H9 (cell line): ENCODE measurements at regions not wholly inside any gene's neighbourhood (a gene's known extent, or its start where the extent isn't known, plus 50 kb on each side); places are given as distances from the start of the nearest gene placed in this dataset.

Experiments used
- DNase-seq: peaks from one replicate; pipeline ENCODE4 v3.0.0-alpha.2; 2017
- H2AFZ ChIP-seq: one replicate; pipeline ENCODE4 v1.6.1; 2013; ENCODE audit warnings: mild to moderate bottlenecking, low read length, control low read depth, moderate library complexity
- H2AK5ac ChIP-seq: 2 replicates; pipeline ENCODE4 v1.6.1; 2013; ENCODE audit warnings: low read length, control low read depth, mixed read lengths; ENCODE audit not compliant: insufficient read length
- H2BK120ac ChIP-seq: one replicate; pipeline ENCODE4 v1.6.1; 2013; ENCODE audit warnings: low read depth, mild to moderate bottlenecking, low read length, control low read depth, inconsistent platforms; ENCODE audit not compliant: poor library complexity, severe bottlenecking
- H2BK12ac ChIP-seq: 2 replicates; pipeline ENCODE4 v1.6.1; 2013; ENCODE audit warnings: low read length, control low read depth, mixed read lengths, low read depth; ENCODE audit not compliant: insufficient read length
- H2BK15ac ChIP-seq: 2 replicates; pipeline ENCODE4 v1.6.1; 2013; ENCODE audit warnings: low read depth, low read length, control low read depth
- H2BK20ac ChIP-seq: one replicate; pipeline ENCODE4 v1.6.1; 2013; ENCODE audit warnings: low read depth, mild to moderate bottlenecking, low read length, control low read depth, inconsistent platforms; ENCODE audit not compliant: poor library complexity, severe bottlenecking
- H2BK5ac ChIP-seq: 2 replicates; pipeline ENCODE4 v1.6.1; 2013; ENCODE audit warnings: low read length, control low read depth, mixed read lengths; ENCODE audit not compliant: insufficient read length
- H3K14ac ChIP-seq: 2 replicates; pipeline ENCODE4 v1.6.1; 2013; ENCODE audit warnings: low read length, control low read depth; ENCODE audit not compliant: insufficient read depth
- H3K18ac ChIP-seq: 2 replicates; pipeline ENCODE4 v1.6.1; 2013; ENCODE audit warnings: low read depth, mild to moderate bottlenecking, mixed read lengths, low read length, control low read depth; ENCODE audit not compliant: insufficient read length
- H3K23ac ChIP-seq: 2 replicates; pipeline ENCODE4 v1.6.1; 2013; ENCODE audit warnings: low read length, control low read depth, mixed read lengths, low read depth; ENCODE audit not compliant: insufficient read length
- H3K23me2 ChIP-seq: 2 replicates; pipeline ENCODE4 v1.6.1; 2013; ENCODE audit warnings: low read depth, mild to moderate bottlenecking, mixed read lengths, low read length, control low read depth; ENCODE audit not compliant: insufficient read length, poor library complexity, severe bottlenecking
- H3K27ac ChIP-seq: 2 replicates; pipeline ENCODE4 v1.5.1; 2013; ENCODE audit warnings: low read length, control low read depth, mixed read lengths, low read depth; ENCODE audit not compliant: insufficient read length
- H3K27me3 ChIP-seq: 2 replicates; pipeline ENCODE4 v1.6.1; 2013; ENCODE audit warnings: low read length, control low read depth, inconsistent platforms; ENCODE audit not compliant: insufficient read depth
- H3K4ac ChIP-seq: 2 replicates; pipeline ENCODE4 v1.6.1; 2013; ENCODE audit warnings: low read depth, mild to moderate bottlenecking, control low read depth, inconsistent platforms, low read length, moderate library complexity
- H3K4me1 ChIP-seq: 2 replicates; pipeline ENCODE4 v1.6.1; 2013; ENCODE audit warnings: low read length, control low read depth, inconsistent platforms; ENCODE audit not compliant: insufficient read depth
- H3K4me2 ChIP-seq: 2 replicates; pipeline ENCODE4 v1.6.1; 2013; ENCODE audit warnings: low read length, control low read depth, mixed read lengths; ENCODE audit not compliant: insufficient read length, insufficient read depth
- H3K56ac ChIP-seq: 2 replicates; pipeline ENCODE4 v1.6.1; 2013; ENCODE audit warnings: low read depth, mild to moderate bottlenecking, mixed read lengths, low read length, control low read depth; ENCODE audit not compliant: insufficient read length
- H3K79me1 ChIP-seq: 2 replicates; pipeline ENCODE4 v1.6.1; 2013; ENCODE audit warnings: low read depth, mild to moderate bottlenecking, moderate library complexity, low read length, control low read depth, inconsistent platforms; ENCODE audit not compliant: insufficient read depth, poor library complexity, severe bottlenecking
- H3K79me2 ChIP-seq: 2 replicates; pipeline ENCODE4 v1.6.1; 2013; ENCODE audit warnings: low read length, control low read depth, inconsistent platforms; ENCODE audit not compliant: insufficient read depth
- H3K9ac ChIP-seq: 2 replicates; pipeline ENCODE4 v1.6.1; 2013; ENCODE audit warnings: low read length, control low read depth, mixed read lengths; ENCODE audit not compliant: insufficient read length; ENCODE audit errors: extremely low read depth
- H3K9me3 ChIP-seq: one replicate; pipeline ENCODE4 v1.6.1; 2013; ENCODE audit warnings: low read depth, low read length, inconsistent platforms; ENCODE audit not compliant: control insufficient read depth
- H3T11ph ChIP-seq: one replicate; pipeline ENCODE4 v1.6.1; 2013; ENCODE audit warnings: mild to moderate bottlenecking, low read length, control low read depth, inconsistent platforms
- H4K20me1 ChIP-seq: one replicate; pipeline ENCODE4 v1.6.1; 2013; ENCODE audit not compliant: control insufficient read depth, insufficient read length, insufficient read depth
- H4K5ac ChIP-seq: 2 replicates; pipeline ENCODE4 v1.6.1; 2013; ENCODE audit warnings: low read depth, mild to moderate bottlenecking, mixed read lengths, low read length, control low read depth; ENCODE audit not compliant: insufficient read length
- H4K8ac ChIP-seq: replicated peaks from 2 replicates; pipeline ENCODE4 v1.6.1; 2013; ENCODE audit warnings: low read length, control low read depth, mixed read lengths, low read depth; ENCODE audit not compliant: insufficient read length
- H4K91ac ChIP-seq: 2 replicates; pipeline ENCODE4 v1.6.1; 2013; ENCODE audit warnings: low read depth, mild to moderate bottlenecking, moderate library complexity, mixed read lengths, low read length, control low read depth; ENCODE audit not compliant: insufficient read length
- H3K27ac Mint-ChIP-seq, 3 experiments: 2 replicates in 2 of 3; 3 replicates in 1 of 3; pipeline ENCODE4 v1.8.0; 2020 to 2021; ENCODE audit warnings: mixed read lengths in 3 of 3, mild to moderate bottlenecking in 1 of 3, moderate library complexity in 1 of 3
- H3K27me3 Mint-ChIP-seq: 2 replicates; pipeline ENCODE4 v1.8.0; 2021; ENCODE audit warnings: low read depth, mild to moderate bottlenecking, moderate library complexity, mixed read lengths
- H3K36me3 Mint-ChIP-seq, 3 experiments: 2 replicates in 2 of 3; 3 replicates in 1 of 3; pipeline ENCODE4 v1.8.0; 2020 to 2021; ENCODE audit warnings: low read depth in 3 of 3, mixed read lengths in 3 of 3; ENCODE audit not compliant: insufficient read depth in 1 of 3
- H3K4me1 Mint-ChIP-seq, 2 experiments: 2 replicates each; pipeline ENCODE4 v1.8.0; 2020; ENCODE audit warnings: mixed read lengths in 2 of 2
- H3K4me3 Mint-ChIP-seq, 2 experiments: 2 replicates in 1 of 2; 3 replicates in 1 of 2; pipeline ENCODE4 v1.8.0; 2020 to 2021; ENCODE audit warnings: mild to moderate bottlenecking in 2 of 2, mixed read lengths in 2 of 2, moderate library complexity in 1 of 2
- H3K9me3 Mint-ChIP-seq, 2 experiments: 2 replicates in 1 of 2; 3 replicates in 1 of 2; pipeline ENCODE4 v1.8.0; 2020; ENCODE audit warnings: mild to moderate bottlenecking in 2 of 2, mixed read lengths in 2 of 2, moderate library complexity in 1 of 2
- WGBS: extraction: QIAGEN DNeasy Blood & Tissue Kit; methylation state at CpG from one replicate; pipeline ENCODE4 v1.1.7; 2013; ENCODE audit warnings: missing lambda C conversion rate, low lambda C conversion rate, mixed read lengths; ENCODE audit not compliant: insufficient read length; ENCODE audit errors: extremely low coverage; 5-methylcytosine and 5-hydroxymethylcytosine counted together
- TF ChIP-seq, protein P1 (sequence below): fragments of 200-600 bp; sonication (generic); conservative IDR thresholded peaks from 3 replicates; pipeline ENCODE4 v1.8.0; 2021; ENCODE audit warnings: antibody characterized with exemption, mild to moderate bottlenecking

DNA sequence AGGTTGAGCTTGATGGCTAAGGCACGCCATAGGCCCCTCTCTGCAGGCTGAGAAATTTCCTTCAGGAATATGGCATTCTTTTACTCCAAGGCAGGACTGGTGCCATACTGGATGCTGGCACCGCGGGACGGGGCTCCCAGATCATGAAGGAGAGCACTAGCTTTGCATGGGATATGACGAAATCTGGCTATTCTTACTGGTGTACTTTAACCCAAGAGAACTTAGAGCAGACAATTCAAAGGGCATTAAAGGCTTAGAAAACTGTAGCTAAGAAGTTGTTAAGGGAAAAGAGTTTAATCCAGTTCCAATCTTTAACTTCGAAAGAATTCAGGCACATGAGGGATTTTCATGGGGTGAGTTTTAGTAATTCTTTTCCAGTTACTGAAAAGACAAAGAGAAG is 204.4 kb upstream of the ESRRG start:
- H4K91ac ChIP-seq, result no peak overlapping the region
- H2AFZ ChIP-seq, result no peak overlapping the region
- H3K4me1 ChIP-seq, result no peaks in the 10 kb centered on the region
- no peaks in the 10 kb centered on the region; the same call in 1 of the 2 replicates for H3K27me3 Mint-ChIP-seq
- peaks cover 17 to 24% of the 10 kb centered on the region in 2 experiments; a peak in 3 of 4 replicates for H3K4me1 Mint-ChIP-seq
- H3K27ac ChIP-seq, result no peak overlapping the region
- TF ChIP-seq, protein P1, sequence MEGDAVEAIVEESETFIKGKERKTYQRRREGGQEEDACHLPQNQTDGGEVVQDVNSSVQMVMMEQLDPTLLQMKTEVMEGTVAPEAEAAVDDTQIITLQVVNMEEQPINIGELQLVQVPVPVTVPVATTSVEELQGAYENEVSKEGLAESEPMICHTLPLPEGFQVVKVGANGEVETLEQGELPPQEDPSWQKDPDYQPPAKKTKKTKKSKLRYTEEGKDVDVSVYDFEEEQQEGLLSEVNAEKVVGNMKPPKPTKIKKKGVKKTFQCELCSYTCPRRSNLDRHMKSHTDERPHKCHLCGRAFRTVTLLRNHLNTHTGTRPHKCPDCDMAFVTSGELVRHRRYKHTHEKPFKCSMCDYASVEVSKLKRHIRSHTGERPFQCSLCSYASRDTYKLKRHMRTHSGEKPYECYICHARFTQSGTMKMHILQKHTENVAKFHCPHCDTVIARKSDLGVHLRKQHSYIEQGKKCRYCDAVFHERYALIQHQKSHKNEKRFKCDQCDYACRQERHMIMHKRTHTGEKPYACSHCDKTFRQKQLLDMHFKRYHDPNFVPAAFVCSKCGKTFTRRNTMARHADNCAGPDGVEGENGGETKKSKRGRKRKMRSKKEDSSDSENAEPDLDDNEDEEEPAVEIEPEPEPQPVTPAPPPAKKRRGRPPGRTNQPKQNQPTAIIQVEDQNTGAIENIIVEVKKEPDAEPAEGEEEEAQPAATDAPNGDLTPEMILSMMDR, result no peak
- no peak overlapping the region for H2BK12ac ChIP-seq
- WGBS, result no CpG with 5 or more reads among the region's 6 CpGs
- H2BK15ac ChIP-seq, result no peak overlapping the region
- H3K23ac ChIP-seq, result no peak overlapping the region
- H3K14ac ChIP-seq, result no peak overlapping the region
- no peaks in the 10 kb centered on the region for H3K23me2 ChIP-seq
- no peak overlapping the region for H3K4ac ChIP-seq
- no peak overlapping the region for H3K56ac ChIP-seq
- H3K79me1 ChIP-seq, result no peaks in the 10 kb centered on the region
- no peak overlapping the region for H3K9ac ChIP-seq
- H2AK5ac ChIP-seq, result no peak overlapping the region
- H4K5ac ChIP-seq, result no peak overlapping the region
- H4K20me1 ChIP-seq, result no peaks in the 10 kb centered on the region
- H3K18ac ChIP-seq, result no peak overlapping the region
- H3K9me3 ChIP-seq, result no peaks in the 10 kb centered on the region
- peaks cover 0 to 2% of the 10 kb centered on the region in 2 experiments; a peak in 2 of 5 replicates for H3K9me3 Mint-ChIP-seq
- DNase-seq, result no peak
- no peak overlapping the region for H3T11ph ChIP-seq
- no peak overlapping the region for H2BK120ac ChIP-seq
- H4K8ac ChIP-seq, result no peak overlapping the region
- H2BK20ac ChIP-seq, result no peak overlapping the region
- no peak overlapping the region for H2BK5ac ChIP-seq
- H3K4me2 ChIP-seq, result no peak overlapping the region
- H3K27ac Mint-ChIP-seq, result no peak overlapping the region
- no peaks in the 10 kb centered on the region for H3K79me2 ChIP-seq
- H3K36me3 Mint-ChIP-seq, result no peaks in the 10 kb centered on the region
- no peak overlapping the region for H3K4me3 Mint-ChIP-seq
- no peaks in the 10 kb centered on the region for H3K27me3 ChIP-seq
